CD4-positive, alpha-beta memory T cell (primary cell): ENCODE measurements at regions not wholly inside any gene's neighbourhood (a gene's known extent, or its start where the extent isn't known, plus 50 kb on each side); places are given as distances from the start of the nearest gene placed in this dataset.
"Not testable (repeated sequence)": the region's sequence is repeated elsewhere in the genome, so short reads cannot be mapped to it uniquely, and the experiment has no call there.

Experiments
- CTCF ChIA-PET: fragments of 350-600 bp; sonication (Branson Sonifier 250); formaldehyde crosslinking; loops from one replicate; lab custom pipeline; 2021; ENCODE audit warnings: inconsistent platforms; ENCODE audit not compliant: partially characterized antibody; lab: Charles Lee
- POLR2A ChIA-PET: fragments of 350-600 bp; sonication (Branson Sonifier 250); formaldehyde crosslinking; loops from one replicate; lab custom pipeline; 2021; ENCODE audit not compliant: partially characterized antibody; lab: Charles Lee
- DNase-seq, 5 donors: peaks; one replicate each; pipeline versions ENCODE4 v3.0.0 to v3.0.0-alpha.2; 2020 to 2022; ENCODE audit warnings: mixed read lengths in 1 of 5
- H3K27ac ChIP-seq: one replicate; pipeline ENCODE4 v1.7.0; 2013; ENCODE audit warnings: low read depth, low read length
- H3K27me3 ChIP-seq: 2 replicates; pipeline ENCODE4 v1.7.0; 2013; ENCODE audit warnings: mild to moderate bottlenecking, low read length, moderate library complexity; ENCODE audit not compliant: insufficient read depth
- H3K36me3 ChIP-seq: 2 replicates; pipeline ENCODE4 v1.7.0; 2013; ENCODE audit warnings: mild to moderate bottlenecking, low read length, moderate library complexity; ENCODE audit not compliant: insufficient read depth
- H3K4me1 ChIP-seq: 2 replicates; pipeline ENCODE4 v1.7.0; 2013; ENCODE audit warnings: mild to moderate bottlenecking, low read length, moderate library complexity; ENCODE audit not compliant: insufficient read depth
- H3K4me3 ChIP-seq, 2 donors: one replicate each; pipeline ENCODE4 v1.7.0; 2013; ENCODE audit warnings: low read length in 2 of 2, mild to moderate bottlenecking in 1 of 2
- H3K9me3 ChIP-seq, 2 donors: one replicate each; pipeline ENCODE4 v1.7.0; 2013; ENCODE audit warnings: low read length in 2 of 2, control low read depth in 1 of 2; ENCODE audit not compliant: control insufficient read depth in 1 of 2
- H3K27ac Mint-ChIP-seq, 7 donors: one replicate each; pipeline ENCODE4 v1.8.0; 2020 to 2021; ENCODE audit warnings: mixed read lengths in 7 of 7, mild to moderate bottlenecking in 6 of 7, inconsistent platforms in 3 of 7, moderate library complexity in 3 of 7
- H3K27me3 Mint-ChIP-seq, 2 donors: one replicate each; pipeline ENCODE4 v1.8.0; 2020 to 2021; ENCODE audit warnings: mixed read lengths in 2 of 2
- H3K36me3 Mint-ChIP-seq, 2 donors: one replicate each; pipeline ENCODE4 v1.8.0; 2020 to 2021; ENCODE audit warnings: mixed read lengths in 2 of 2, inconsistent platforms in 1 of 2, mild to moderate bottlenecking in 1 of 2
- H3K4me1 Mint-ChIP-seq, 4 donors: one replicate each; pipeline ENCODE4 v1.8.0; 2020 to 2021; ENCODE audit warnings: mixed read lengths in 4 of 4, mild to moderate bottlenecking in 1 of 4
- H3K4me3 Mint-ChIP-seq, 8 donors: one replicate each; pipeline ENCODE4 v1.8.0; 2020 to 2021; ENCODE audit warnings: mixed read lengths in 8 of 8, mild to moderate bottlenecking in 7 of 8, moderate library complexity in 6 of 8, inconsistent platforms in 3 of 8
- H3K9me3 Mint-ChIP-seq, 8 donors: one replicate each; pipeline ENCODE4 v1.8.0; 2020 to 2021; ENCODE audit warnings: mixed read lengths in 8 of 8, mild to moderate bottlenecking in 5 of 8, inconsistent platforms in 3 of 8, moderate library complexity in 1 of 8
- intact Hi-C: fragments of 100-400 bp; cut with micrococcal nuclease; formaldehyde crosslinking; loops from one replicate; pipeline ENCODE4 v1.15.1; 2023

GRCh38 chr16:85202631-85203461, 90.6 kb upstream of the CIBAR2 start:
- no peaks in the 10 kb centered on the region for H3K36me3 ChIP-seq
- ChIA-PET POLR2A (no interaction called here), CTCF (no interaction called here)
- H3K27me3 ChIP-seq: no peaks in the 10 kb centered on the region
- Mint-ChIP-seq H3K4me1 (no peaks in the 10 kb centered on the region), H3K27ac (no peak overlapping the region), H3K27me3 (peaks cover 0 to 4% of the 10 kb centered on the region in 2 donors), H3K36me3 (no peaks in the 10 kb centered on the region), H3K4me3 (no peak overlapping the region), H3K9me3 (peaks cover 0 to 2% (median 0%) of the 10 kb centered on the region in 8 donors)
- DNase-seq: no peak
- H3K9me3 ChIP-seq: no peaks in the 10 kb centered on the region
- intact Hi-C loops: no loop called here
- no peaks in the 10 kb centered on the region for H3K4me1 ChIP-seq
- no peak overlapping the region for H3K27ac ChIP-seq
- H3K4me3 ChIP-seq: no peak overlapping the region

DNA sequence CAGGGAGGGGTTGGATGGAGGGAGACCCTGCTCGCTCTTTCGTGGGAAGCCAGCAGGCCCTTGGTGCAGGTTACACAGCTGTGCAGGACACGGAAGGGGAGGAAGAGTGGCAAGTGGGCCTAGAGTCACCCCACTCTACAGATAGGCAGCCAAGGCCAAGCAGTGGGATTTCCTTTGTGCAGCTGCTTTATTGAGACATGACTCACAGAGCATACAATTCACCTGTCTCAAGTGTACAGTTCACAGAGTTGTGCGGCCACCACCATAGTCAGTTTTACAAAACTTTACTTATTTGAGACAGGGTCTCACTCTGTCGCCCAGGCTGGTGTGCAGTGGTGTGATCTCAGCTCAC, 91.2 kb upstream of the CIBAR2 start:
- Histone ChIP-seq H3K27ac (no peak overlapping the region), H3K9me3 (no peaks in the 10 kb centered on the region), H3K36me3 (no peaks in the 10 kb centered on the region), H3K27me3 (no peaks in the 10 kb centered on the region), H3K4me1 (no peaks in the 10 kb centered on the region), H3K4me3 (no peak overlapping the region)
- no peak for DNase-seq
- intact Hi-C loops: no loop called here
- Mint-ChIP-seq H3K4me3 (no peak overlapping the region), H3K36me3 (no peaks in the 10 kb centered on the region), H3K4me1 (no peaks in the 10 kb centered on the region), H3K9me3 (peaks cover 0 to 5% (median 0%) of the 10 kb centered on the region in 8 donors), H3K27ac (no peak overlapping the region), H3K27me3 (peaks cover 0 to 2% of the 10 kb centered on the region in 2 donors)
- ChIA-PET POLR2A (no interaction called here), CTCF (no interaction called here)

DNA sequence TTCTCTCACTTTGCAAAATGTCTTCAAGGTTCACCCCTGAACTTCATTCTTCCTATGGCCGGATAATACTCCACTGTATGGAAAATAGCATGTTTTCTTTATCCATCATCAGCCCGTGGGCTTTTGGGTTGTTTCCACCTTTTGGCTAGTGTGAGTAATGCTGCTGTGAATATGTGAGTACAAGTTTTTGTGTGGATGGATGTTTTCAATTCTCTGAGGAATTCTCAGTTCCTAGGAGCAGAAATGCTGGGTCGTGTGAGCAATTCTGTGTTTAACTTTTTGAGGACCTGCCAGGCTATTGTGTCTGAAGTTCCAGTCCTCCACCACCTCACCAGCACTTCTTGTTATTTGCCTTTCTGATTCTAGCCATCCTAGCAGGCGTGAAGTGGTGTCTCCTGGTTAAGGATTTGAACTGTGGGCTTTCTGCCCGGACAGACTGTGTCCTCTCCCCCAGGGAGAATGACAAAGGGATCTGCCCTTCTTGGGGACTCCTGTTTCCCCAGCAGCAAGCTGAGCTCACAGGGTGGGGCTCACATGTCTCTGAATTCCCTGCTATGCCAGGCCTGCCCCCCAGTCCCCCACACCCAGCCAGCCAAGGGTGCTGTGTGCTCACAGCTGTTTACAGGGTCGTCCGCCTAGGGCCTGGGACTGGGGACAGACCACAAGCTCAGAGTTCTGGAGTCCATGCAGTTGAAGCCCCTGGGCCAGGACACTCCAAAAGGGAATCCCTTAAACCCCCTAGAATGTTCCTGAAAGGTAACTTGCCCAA, 92.2 kb upstream of the CIBAR2 start:
- CTCF ChIA-PET: no interaction called here
- Mint-ChIP-seq H3K4me1 (no peaks in the 10 kb centered on the region), H3K27ac (no peak overlapping the region), H3K27me3 (peaks cover 0 to 2% of the 10 kb centered on the region in 2 donors), H3K36me3 (no peaks in the 10 kb centered on the region), H3K9me3 (peaks cover 0 to 7% (median under 1%) of the 10 kb centered on the region in 8 donors), H3K4me3 (no peak overlapping the region)
- H3K27me3 ChIP-seq: no peaks in the 10 kb centered on the region
- no peaks in the 10 kb centered on the region for H3K4me1 ChIP-seq
- no peak for DNase-seq
- no peaks in the 10 kb centered on the region for H3K9me3 ChIP-seq
- H3K36me3 ChIP-seq: no peaks in the 10 kb centered on the region
- POLR2A ChIA-PET: no interaction called here
- intact Hi-C loops: no loop called here
- H3K4me3 ChIP-seq: no peak overlapping the region
- no peak overlapping the region for H3K27ac ChIP-seq

GRCh38 chr16:85205257-85205656, 93.0 kb upstream of the CIBAR2 start:
- CTCF ChIA-PET, H3K9me3 Mint-ChIP-seq, H3K27ac ChIP-seq, H3K27me3 Mint-ChIP-seq, POLR2A ChIA-PET, H3K36me3 Mint-ChIP-seq, H3K27ac Mint-ChIP-seq, H3K4me3 ChIP-seq, H3K36me3 ChIP-seq, H3K9me3 ChIP-seq, DNase-seq, H3K4me3 Mint-ChIP-seq, H3K27me3 ChIP-seq, intact Hi-C loops, H3K4me1 ChIP-seq, H3K4me1 Mint-ChIP-seq: not testable (repeated sequence)

DNA sequence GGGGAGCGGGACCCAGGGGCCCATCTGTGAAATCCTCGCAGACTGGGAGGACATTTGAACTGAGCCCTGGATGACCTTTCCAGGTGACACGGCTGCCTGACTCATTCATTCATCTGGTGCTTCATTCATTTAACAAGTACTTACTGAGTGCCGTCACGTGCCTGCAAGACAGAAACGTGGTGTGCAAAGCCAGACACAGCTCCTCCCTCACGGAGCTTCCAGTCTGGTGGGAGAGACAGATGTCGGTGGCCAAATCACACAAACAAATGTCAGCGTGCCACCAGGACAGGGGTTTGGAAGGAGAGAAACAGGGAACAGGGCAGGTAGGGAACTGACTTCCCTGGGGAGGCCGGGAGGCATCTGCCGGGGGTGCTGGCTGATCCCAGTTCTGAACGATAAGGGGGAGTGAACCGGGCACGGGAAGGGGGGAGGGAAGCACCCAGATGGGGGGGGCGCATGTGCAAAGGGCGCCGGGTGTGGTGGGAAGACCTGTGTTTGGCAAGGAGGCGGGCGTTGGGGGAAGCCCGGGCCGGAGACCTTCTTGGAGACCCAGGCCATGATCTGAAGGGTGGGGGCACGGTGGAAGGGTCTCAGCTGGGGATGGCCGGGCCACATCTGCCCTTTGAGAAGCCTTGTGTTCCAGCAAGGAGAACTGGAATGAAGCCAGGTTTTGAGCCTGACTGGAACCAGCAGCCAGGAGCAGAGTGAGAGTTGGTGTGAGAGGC, 93.6 kb upstream of the CIBAR2 start:
- Mint-ChIP-seq H3K9me3 (peaks cover 0 to 7% (median under 1%) of the 10 kb centered on the region in 8 donors), H3K27me3 (peaks cover 0 to 2% of the 10 kb centered on the region in 2 donors), H3K27ac (no peak overlapping the region), H3K4me3 (no peak overlapping the region), H3K4me1 (no peaks in the 10 kb centered on the region), H3K36me3 (no peaks in the 10 kb centered on the region)
- Histone ChIP-seq H3K36me3 (no peaks in the 10 kb centered on the region), H3K4me1 (no peaks in the 10 kb centered on the region), H3K4me3 (no peak overlapping the region), H3K27me3 (no peaks in the 10 kb centered on the region), H3K9me3 (no peaks in the 10 kb centered on the region), H3K27ac (no peak overlapping the region)
- ChIA-PET POLR2A (no interaction called here), CTCF (no interaction called here)
- intact Hi-C loops: no loop called here
- no peak for DNase-seq

GRCh38 chr16:85206472-85207356, 94.4 kb upstream of the CIBAR2 start:
- Histone ChIP-seq H3K9me3 (no peaks in the 10 kb centered on the region), H3K4me3 (no peak overlapping the region), H3K36me3 (no peaks in the 10 kb centered on the region), H3K27me3 (no peaks in the 10 kb centered on the region), H3K4me1 (no peaks in the 10 kb centered on the region), H3K27ac (no peak overlapping the region)
- Mint-ChIP-seq H3K27ac (no peak overlapping the region), H3K4me1 (no peaks in the 10 kb centered on the region), H3K27me3 (peaks cover 0 to 2% of the 10 kb centered on the region in 2 donors), H3K36me3 (no peaks in the 10 kb centered on the region), H3K9me3 (peaks cover 0 to 7% (median under 1%) of the 10 kb centered on the region in 8 donors), H3K4me3 (no peak overlapping the region)
- CTCF ChIA-PET: no interaction called here
- intact Hi-C loops: no loop called here
- no peak for DNase-seq
- POLR2A ChIA-PET: no interaction called here
